Upper lobe of left lung (tissue), 4 donors: ENCODE measurements at regions not wholly inside any gene's neighbourhood (a gene's known extent, or its start where the extent isn't known, plus 50 kb on each side); places are given as distances from the start of the nearest gene placed in this dataset.

Experiments used
- CTCF ChIP-seq, 6 experiments: fragments of 450-650 bp in 4 of 6; fragments of 200-600 bp in 2 of 6; sonication (generic) in 2 of 6; IDR thresholded peaks; one replicate each; pipeline ENCODE4 v1.5.1; 2016 to 2019; ENCODE audit warnings: antibody characterized with exemption in 6 of 6
- EP300 ChIP-seq, 4 donors: sonication (generic); formaldehyde crosslinking; IDR thresholded peaks; one replicate each; pipeline ENCODE4 v1.5.1; 2017; ENCODE audit warnings: antibody characterized with exemption in 4 of 4, control low read depth in 2 of 4
- POLR2A ChIP-seq, 4 donors: fragments of 450-650 bp; IDR thresholded peaks; one replicate each; pipeline ENCODE4 v1.5.1; 2016 to 2017; ENCODE audit warnings: antibody characterized with exemption in 4 of 4, mild to moderate bottlenecking in 2 of 4
- POLR2AphosphoS5 ChIP-seq, 2 donors: sonication (generic); formaldehyde crosslinking; IDR thresholded peaks; one replicate each; pipeline ENCODE4 v1.5.1; 2017; ENCODE audit warnings: antibody characterized with exemption in 2 of 2

GRCh38 chr11:28743061-28743550 is 634.9 kb downstream of the METTL15 start:
- TF ChIP-seq CTCF (IDR thresholded peaks at IDR 0.05), result no peak
- no peak for TF ChIP-seq POLR2AphosphoS5 (IDR thresholded peaks at IDR 0.05)
- TF ChIP-seq POLR2A (IDR thresholded peaks at IDR 0.05), result no peak
- no peak for TF ChIP-seq EP300 (IDR thresholded peaks at IDR 0.05)
